ENCODE measurements at regions not wholly inside any gene's neighbourhood (a gene's known extent, or its start where the extent isn't known, plus 50 kb on each side); places are given as distances from the start of the nearest gene placed in this dataset.

DNA sequence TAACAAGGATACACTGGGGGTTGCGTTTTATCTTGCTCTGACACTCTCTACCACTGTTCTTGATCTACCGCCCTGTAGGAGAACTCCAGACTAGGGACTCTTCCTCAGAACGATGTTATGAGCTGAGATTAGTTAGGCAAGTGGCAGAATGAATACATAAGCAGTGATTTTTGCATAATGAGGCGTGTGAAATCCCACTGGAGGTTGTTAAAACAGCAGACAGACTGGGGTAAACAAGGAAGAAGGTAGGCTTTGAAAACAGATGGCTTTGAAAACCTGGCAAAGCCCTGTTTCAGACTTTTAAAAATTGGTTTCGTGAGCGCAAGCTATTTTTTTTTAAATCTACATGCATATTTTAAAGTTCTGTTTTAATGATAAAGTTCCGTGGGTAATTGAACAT lies 785.2 kb downstream of the TYW1 start:
- TF ChIP-seq POLR2AphosphoS5 (IDR thresholded peaks at IDR 0.05; ENCODE audit: borderline replicate concordance, low read depth, low read length) (no peak), EZH2 (IDR thresholded peaks at IDR 0.05) (no peak)
